AG10803 (cell line): ENCODE measurements at regions not wholly inside any gene's neighbourhood (a gene's known extent, or its start where the extent isn't known, plus 50 kb on each side); places are given as distances from the start of the nearest gene placed in this dataset.

Experiments
- DNase-seq: peaks from one replicate; pipeline ENCODE4 v3.0.0; 2010; ENCODE audit warnings: low read depth
- H3K4me3 ChIP-seq: 2 replicates; pipeline ENCODE4 v1.5.1; 2011; ENCODE audit warnings: mild to moderate bottlenecking, low read length, control low read depth
- CTCF ChIP-seq: conservative IDR thresholded peaks from 2 replicates; pipeline ENCODE4 v1.5.1; 2011; ENCODE audit warnings: mild to moderate bottlenecking, low read length, control low read depth, inconsistent platforms

GRCh38 chrX:151476604-151477303 lies 79.7 kb downstream of the VMA21 start:
- no peak overlapping the region for H3K4me3 ChIP-seq
- TF ChIP-seq CTCF: no peak
- no peak for DNase-seq

- DNase-seq: no peak
- no peak for TF ChIP-seq CTCF
- no peak overlapping the region for H3K4me3 ChIP-seq
Measured at GRCh38 chrX:151478058-151478457, 81.1 kb downstream of the VMA21 start.

GRCh38 chrX:151488677-151489076 lies 74.8 kb upstream of the PASD1 start:
- TF ChIP-seq CTCF: no peak
- no peak for DNase-seq
- no peak overlapping the region for H3K4me3 ChIP-seq

GRCh38 chrX:151505796-151506195 lies 57.7 kb upstream of the PASD1 start:
- H3K4me3 ChIP-seq: no peak overlapping the region
- peak; percentile 12 for DNase-seq
- peak; percentile 46 for TF ChIP-seq CTCF

- no peak for TF ChIP-seq CTCF
- no peak for DNase-seq
- no peak overlapping the region for H3K4me3 ChIP-seq
Measured at GRCh38 chrX:151510203-151510602, 53.3 kb upstream of the PASD1 start.

GRCh38 chrX:151513472-151513871 lies 50.0 kb upstream of the PASD1 start:
- DNase-seq: no peak
- H3K4me3 ChIP-seq: no peak overlapping the region
- no peak for TF ChIP-seq CTCF
